GM04503 (cell line): ENCODE measurements at regions not wholly inside any gene's neighbourhood (a gene's known extent, or its start where the extent isn't known, plus 50 kb on each side); places are given as distances from the start of the nearest gene placed in this dataset.

Experiments used
- DNase-seq: peaks from one replicate; pipeline ENCODE4 v3.0.0-alpha.2; 2012; ENCODE audit warnings: low read depth

DNA sequence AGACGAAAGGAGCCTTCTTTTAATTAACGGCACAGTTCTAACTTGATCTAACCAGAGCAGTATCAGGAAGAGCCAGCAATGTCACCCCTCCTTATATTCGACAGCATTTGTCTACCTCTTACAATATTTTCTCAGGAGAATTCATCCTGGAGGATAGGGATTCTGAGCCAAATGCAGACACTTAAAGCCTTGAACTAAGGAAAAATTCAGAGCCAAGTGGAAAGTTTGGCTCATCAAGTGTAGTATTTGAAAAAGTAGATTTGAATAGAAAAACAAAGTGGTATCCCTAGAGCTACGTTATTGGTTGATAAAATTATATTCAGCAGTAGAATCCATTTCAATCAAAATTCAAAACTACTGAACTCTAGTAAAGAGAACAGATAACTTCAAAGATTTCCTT lies 732.0 kb upstream of the ADGRL2 start:
- no peak for DNase-seq

GRCh38 chr1:81053826-81054225 lies 746.9 kb upstream of the ADGRL2 start:
- no peak for DNase-seq

GRCh38 chr1:81052162-81052561 lies 748.6 kb upstream of the ADGRL2 start:
- DNase-seq, result no peak

- no peak for DNase-seq
Measured at GRCh38 chr1:81050390-81050789, 750.3 kb upstream of the ADGRL2 start.

DNA sequence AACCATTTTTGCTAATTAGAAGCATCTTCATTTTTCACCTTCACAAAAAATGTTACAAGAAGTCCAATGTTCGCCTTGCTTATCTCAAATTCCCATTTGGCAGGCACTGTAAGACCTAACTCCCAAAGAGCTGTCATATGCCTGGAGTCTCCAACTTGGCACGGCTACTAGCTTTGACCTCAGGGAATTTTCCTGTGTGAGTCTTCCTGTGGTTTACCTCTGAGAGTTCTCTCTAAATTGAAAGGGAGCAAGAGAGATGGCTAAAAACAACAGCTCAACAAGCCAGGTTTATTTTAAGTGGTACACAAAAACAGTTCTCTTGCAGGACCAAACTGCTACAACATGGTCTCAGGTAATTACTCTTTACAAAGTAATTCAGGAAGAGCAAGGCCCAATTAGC lies 756.0 kb upstream of the ADGRL2 start:
- DNase-seq, result no peak

DNA sequence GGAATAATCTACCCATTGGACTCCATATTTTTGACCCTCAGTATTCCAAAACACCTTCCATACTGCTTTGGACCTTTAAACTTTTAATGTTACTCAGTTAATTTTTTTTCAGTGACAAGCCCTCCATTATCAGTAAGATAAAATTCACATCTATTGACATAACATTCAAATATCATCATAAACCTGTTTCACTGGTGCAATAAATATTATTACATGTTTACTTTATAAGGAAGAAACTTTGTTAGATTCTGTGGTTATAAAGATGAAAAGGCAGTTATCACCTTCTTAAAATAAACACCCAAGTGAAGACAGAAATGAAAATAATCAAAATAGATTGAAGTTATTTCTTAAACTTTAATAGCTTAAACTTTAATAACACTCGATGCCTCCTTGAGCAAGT lies 758.5 kb upstream of the ADGRL2 start:
- no peak for DNase-seq

DNA sequence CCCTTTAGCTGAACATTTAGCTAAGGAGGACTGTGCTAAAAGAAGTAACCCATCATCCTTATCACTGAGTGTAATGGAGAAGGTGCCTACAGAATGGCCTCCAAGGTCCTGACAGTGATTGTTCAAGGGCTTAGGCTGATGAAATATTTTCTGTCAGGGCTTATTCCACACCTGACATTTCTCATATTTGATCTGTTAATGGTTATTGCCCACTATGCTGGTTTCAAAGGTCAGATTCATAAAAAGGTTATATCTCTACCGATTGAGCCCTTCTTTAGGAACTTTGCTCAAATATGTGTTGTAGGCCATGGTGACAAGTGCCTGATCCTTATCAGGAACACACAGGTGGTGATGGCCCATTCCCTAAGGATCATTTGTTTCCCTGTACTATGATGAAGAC lies 766.4 kb upstream of the ADGRL2 start:
- no peak for DNase-seq

GRCh38 chr1:81032973-81033425 lies 767.7 kb upstream of the ADGRL2 start:
- DNase-seq, result no peak

- DNase-seq, result no peak
Measured at GRCh38 chr1:81032374-81032773, 768.4 kb upstream of the ADGRL2 start.

DNA sequence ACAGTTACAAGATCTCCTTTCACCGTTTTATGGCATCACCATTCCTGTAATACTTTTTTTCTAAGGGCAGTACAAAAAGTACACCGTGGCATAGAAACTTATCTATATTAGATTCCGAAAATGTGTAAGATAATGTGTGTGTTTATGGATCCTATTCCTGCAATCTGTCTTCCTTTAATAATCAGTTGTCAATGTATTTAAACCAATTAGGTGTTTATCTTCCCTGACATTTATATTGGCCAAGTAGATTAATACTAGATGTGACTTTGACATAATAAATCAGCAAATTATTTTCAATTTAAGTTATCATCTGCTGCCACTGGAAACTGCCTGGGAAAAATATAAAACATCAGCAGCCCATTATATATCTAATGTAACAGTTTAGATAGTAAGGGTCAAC lies 770.3 kb upstream of the ADGRL2 start:
- DNase-seq, result no peak

DNA sequence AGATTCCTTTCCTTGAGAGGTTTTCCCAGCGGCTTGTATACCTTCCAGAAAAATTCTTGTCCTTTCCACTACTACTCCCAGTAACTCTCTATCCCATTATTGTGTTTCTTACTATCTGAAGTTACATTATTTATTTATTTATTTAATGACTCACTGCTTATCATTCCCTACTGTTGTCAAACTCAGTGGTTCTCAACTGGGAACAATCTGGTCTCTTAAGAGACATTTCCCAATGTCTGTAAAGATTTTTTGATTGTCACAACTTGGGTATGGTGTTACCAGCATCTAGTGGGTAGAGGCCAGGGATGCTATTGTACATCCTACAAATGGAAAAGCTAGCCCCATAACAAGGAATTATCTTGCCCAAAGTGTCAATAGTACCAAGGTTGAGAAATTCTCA lies 771.5 kb upstream of the ADGRL2 start:
- no peak for DNase-seq

DNA sequence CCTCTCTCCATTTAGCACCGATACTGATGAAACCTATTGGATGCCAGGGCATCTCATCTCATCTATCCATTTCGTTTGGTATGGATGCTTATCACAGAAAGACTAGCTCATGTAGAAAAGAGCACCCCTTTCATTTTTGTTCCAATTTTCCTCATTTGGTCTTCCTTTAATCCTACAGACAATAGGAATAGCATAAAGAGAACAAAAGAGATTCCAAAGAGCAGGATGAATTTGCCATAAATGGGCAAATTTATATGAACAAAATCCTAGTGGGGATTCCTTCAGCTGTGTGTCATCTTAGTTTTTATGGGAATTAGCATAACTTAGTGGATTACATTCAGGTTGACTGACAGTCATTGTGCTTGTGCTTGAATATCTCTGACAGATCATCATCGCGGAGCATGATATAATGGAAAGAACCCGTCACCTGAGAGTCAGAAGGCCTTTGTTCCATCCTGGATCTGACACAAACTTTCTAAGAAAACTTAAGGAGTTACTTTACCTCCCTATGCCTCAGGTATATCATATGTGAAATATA lies 777.5 kb upstream of the ADGRL2 start:
- no peak for DNase-seq

- no peak for DNase-seq
Measured at GRCh38 chr1:81021134-81021533, 779.6 kb upstream of the ADGRL2 start.

DNA sequence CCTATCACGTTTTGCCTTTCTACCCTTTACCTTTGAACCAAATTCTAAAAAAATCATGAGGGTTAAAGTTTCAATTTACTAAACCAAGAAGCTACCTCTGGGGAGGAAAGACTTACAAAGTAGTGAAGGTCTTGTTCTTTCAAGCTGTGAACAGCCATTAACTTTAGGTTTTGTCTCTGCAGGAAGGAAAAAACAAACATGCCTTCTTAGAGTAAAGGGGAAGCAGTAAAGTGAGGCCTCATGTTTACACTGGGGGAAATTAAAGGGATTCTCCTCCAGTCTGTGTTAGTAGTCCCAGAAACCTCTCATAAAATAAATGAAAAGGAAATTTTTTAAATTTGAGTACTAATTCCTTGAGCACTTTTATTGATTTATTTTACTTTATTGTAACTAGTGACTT lies 780.2 kb upstream of the ADGRL2 start:
- DNase-seq, result no peak

DNA sequence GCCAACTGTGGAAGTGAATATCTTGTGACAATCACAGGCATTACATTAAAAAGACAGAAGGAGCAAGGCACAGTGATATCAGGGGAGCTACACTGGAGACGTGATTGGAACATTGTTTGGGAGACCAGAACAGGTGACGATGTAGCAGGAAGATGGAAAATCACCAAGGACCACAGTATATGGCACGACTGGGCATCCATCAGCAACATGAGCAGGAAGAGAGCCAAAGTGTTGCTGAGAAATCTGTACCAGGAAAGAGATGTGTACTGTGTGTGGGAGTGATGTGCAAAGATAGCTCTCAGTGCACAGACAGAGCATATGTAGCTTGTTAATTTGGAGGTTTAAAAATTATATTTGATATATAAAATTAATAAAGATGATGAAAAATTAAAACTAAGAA lies 790.6 kb upstream of the ADGRL2 start:
- no peak for DNase-seq

DNA sequence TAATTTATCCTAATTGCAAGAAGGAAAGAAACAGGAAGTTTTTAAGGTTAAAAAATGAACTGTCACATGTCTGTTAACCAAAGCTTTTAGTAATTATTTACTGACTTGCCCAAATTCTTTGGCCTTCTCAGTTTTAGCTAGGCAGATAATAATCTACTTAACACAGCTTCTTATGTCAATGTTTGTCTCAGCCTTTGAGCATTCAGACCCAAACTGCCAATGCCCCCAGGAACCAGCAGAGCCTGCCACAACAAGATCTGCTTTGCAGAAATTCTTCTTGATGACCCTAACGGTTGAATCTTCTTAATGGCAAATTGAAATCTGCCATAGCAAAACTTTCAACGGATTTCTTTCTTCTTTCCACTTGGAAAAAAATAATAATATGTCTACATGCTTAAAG lies 792.4 kb upstream of the ADGRL2 start:
- no peak for DNase-seq

DNA sequence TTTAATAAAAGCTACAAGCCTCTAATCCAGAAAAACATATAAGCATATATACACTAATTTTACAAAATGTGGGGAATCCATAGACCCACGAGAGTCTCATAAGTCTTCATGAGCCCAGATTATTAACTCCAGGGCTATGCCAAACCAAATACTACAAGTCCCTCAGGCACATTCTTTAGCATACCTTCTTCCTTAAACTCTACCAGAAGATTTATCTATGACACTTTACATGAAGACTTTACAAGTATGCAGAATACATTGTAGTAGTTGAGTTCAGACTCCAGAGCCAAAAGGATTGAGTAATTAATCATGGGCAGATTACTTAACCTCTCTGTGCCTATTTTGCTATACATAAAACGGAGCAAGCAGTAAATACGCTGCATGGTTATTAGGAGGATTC lies 793.7 kb upstream of the ADGRL2 start:
- DNase-seq, result no peak

DNA sequence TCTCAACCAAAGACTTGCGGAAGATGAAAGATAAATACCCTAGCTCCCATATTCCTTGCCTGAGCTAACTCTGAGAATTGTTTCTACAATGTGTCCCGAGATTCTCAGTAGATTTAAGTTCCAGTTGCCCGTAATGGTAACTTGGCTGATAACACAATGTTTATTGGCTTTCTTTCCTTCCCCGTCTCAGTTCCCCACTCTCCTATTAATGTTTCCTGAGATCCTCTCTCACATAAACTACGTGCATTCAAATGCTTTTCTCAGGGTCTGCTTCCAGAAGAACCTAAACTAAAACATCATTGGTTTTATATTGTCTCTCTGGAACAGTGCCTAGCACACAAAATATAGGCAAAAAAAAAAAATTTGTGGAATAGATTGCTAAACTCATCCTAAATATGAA lies 794.2 kb upstream of the ADGRL2 start:
- DNase-seq, result no peak

DNA sequence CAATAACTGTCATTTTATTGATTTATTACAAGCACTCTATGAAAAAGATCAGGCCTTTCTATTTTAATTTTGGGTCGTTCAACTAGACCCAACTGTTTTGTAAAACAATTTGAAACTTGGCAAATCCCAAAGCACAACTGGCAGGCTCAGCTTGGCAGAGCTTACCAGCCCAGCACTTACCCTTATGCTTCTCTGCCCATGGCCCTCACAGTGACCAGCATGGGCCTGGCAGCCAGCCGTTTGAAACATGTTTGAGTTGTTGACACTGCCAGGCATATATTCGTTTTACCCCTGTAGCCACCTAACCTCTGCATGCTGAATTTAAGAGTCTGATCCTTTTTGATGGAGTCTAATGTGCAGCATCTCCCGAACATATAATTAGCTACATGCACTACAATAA lies 796.7 kb upstream of the ADGRL2 start:
- no peak for DNase-seq

DNA sequence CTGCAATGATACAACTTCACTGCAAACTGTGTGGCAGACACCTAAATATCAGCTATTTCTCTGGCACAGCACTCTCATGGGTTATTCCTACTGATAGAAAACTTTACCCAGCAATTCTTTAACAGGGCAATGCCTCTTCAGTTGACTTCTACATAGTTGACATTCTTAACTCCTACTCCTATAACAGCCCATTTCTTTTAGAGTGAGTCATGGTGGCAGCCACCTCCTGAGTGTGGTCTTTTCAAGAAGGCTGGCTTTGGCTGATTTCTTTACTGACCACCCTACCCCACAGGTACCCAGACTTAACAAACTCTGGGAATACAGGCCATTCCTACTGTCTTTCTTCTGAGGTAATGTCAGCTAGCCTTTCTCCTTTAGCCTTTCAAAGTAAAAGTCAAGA lies 805.8 kb upstream of the ADGRL2 start:
- DNase-seq, result no peak

GRCh38 chr1:80994038-80994437 lies 806.7 kb upstream of the ADGRL2 start:
- no peak for DNase-seq

GRCh38 chr1:80993154-80993980 lies 807.4 kb upstream of the ADGRL2 start:
- no peak for DNase-seq

- DNase-seq, result no peak
Measured at GRCh38 chr1:80989455-80989854, 811.3 kb upstream of the ADGRL2 start.

GRCh38 chr1:80988926-80989325 lies 811.8 kb upstream of the ADGRL2 start:
- DNase-seq, result no peak
